ENCODE measurements at regions not wholly inside any gene's neighbourhood (a gene's known extent, or its start where the extent isn't known, plus 50 kb on each side); places are given as distances from the start of the nearest gene placed in this dataset.

DNA sequence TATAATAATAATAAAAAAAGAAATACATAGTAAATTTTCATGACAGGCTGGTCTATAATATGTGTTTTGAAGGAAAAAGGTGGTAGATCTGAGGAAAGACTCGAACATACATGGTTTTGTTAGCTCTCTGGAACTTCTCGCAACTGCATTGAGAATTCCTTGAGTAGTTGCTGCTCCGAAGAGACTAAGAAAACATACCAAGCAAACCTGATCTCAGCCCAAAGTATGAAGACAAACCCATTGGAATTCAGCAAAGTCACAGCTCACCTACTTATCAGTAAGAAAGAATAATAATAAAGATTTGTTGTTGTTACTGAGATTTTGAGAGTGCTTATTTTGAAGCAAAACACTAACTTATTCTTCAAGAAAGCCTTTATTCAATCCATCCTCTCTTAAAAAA, 1107.1 kb upstream of the EYS start:
- DNase-seq (ENCODE audit: low read depth), result no peak
- no peak overlapping the region for H3K4me3 ChIP-seq (ENCODE audit: control insufficient read depth, low read depth, low read length)
- TF ChIP-seq, protein P1, sequence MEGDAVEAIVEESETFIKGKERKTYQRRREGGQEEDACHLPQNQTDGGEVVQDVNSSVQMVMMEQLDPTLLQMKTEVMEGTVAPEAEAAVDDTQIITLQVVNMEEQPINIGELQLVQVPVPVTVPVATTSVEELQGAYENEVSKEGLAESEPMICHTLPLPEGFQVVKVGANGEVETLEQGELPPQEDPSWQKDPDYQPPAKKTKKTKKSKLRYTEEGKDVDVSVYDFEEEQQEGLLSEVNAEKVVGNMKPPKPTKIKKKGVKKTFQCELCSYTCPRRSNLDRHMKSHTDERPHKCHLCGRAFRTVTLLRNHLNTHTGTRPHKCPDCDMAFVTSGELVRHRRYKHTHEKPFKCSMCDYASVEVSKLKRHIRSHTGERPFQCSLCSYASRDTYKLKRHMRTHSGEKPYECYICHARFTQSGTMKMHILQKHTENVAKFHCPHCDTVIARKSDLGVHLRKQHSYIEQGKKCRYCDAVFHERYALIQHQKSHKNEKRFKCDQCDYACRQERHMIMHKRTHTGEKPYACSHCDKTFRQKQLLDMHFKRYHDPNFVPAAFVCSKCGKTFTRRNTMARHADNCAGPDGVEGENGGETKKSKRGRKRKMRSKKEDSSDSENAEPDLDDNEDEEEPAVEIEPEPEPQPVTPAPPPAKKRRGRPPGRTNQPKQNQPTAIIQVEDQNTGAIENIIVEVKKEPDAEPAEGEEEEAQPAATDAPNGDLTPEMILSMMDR (conservative IDR thresholded peaks at IDR 0.05; ENCODE audit: control insufficient read depth, insufficient read depth, low read depth, low read length), result no peak

DNA sequence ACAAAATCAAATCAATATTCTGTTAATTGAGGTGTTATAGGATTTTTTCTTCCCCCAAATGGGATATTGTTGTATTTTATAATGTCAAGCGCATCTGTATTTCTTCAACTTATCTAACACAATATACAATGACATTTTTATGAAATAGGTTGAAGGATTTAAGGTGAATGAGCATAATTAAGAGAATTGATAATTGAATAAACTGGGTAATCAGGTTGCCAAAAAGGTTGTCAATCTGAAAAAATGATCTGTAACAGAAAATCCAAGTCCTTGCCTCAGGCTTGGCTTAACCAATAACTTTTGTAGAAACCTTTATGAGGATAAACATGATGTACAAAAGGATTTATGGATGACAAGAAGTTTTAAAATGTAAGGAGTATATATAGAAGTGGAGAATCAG, 1101.7 kb upstream of the EYS start:
- H3K4me3 ChIP-seq (ENCODE audit: control insufficient read depth, low read depth, low read length), result no peak overlapping the region
- TF ChIP-seq, protein P1 (conservative IDR thresholded peaks at IDR 0.05; ENCODE audit: control insufficient read depth, insufficient read depth, low read depth, low read length), result no peak
- no peak for DNase-seq (ENCODE audit: low read depth)

DNA sequence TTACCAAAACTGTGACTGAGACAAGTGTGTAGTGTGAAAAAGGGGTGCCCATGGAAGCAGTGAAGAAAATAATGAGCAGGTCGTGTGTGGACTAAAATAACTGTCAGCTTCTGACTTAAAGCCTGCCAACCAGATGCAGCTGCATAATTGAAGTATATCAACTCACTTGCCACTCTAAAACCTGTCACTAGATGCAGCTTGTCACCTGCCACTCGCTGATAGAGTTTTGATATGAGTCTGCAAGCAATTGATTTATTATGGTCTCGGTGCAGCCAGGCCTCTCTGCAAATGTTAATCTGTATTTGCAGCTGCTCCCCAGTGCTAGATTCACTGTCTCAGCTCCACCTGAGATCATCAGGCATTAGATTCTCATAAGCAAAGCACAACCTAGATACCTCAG, 1090.0 kb upstream of the EYS start:
- TF ChIP-seq, protein P1 (conservative IDR thresholded peaks at IDR 0.05; ENCODE audit: control insufficient read depth, insufficient read depth, low read depth, low read length), result no peak
- H3K4me3 ChIP-seq (ENCODE audit: control insufficient read depth, low read depth, low read length), result no peak overlapping the region
- DNase-seq (ENCODE audit: low read depth), result no peak

DNA sequence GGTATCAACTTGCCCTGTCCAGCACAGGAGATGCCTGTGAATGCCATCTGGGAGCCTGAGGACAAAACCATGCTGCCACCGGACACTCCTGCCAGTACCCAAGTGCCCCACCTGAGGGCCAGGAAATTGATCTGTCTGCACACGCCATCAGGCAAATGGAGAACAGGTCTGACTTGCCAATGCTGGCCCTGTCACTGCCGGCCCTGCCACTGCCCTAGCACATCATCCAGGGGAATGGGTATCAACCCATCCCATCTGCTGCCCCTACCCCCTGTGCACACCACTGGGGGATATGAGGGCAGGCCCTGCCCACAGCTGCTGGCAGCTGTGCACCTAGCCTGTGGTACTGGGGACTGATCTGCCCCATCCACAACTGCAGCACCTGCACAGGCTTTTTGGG, 1081.6 kb upstream of the EYS start:
- no peak overlapping the region for H3K4me3 ChIP-seq (ENCODE audit: control insufficient read depth, low read depth, low read length)
- TF ChIP-seq, protein P1 (conservative IDR thresholded peaks at IDR 0.05; ENCODE audit: control insufficient read depth, insufficient read depth, low read depth, low read length), result no peak
- no peak for DNase-seq (ENCODE audit: low read depth)

DNA sequence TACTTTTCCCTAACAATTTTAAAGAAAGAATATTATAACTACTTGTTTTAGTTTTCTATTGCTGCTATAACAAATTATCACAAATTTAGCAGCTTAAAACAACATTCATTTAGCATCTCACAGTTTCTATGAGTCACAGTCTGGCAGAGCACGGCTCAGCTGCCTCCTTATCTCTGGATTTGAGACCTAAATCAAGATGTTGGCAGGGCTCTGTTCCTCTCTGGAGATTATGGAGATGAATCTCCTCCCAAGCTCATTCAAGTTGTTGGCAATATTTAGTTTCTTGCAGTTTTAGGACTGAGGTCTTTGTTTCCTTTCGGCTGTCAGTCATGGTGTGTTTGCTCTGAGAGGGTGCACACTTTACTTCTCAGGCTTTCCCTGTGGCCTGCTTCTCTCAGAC, 1065.8 kb upstream of the EYS start:
- DNase-seq (ENCODE audit: low read depth), result peak; percentile 1
- TF ChIP-seq, protein P1 (conservative IDR thresholded peaks at IDR 0.05; ENCODE audit: control insufficient read depth, insufficient read depth, low read depth, low read length), result no peak
- H3K4me3 ChIP-seq (ENCODE audit: control insufficient read depth, low read depth, low read length), result no peak overlapping the region

DNA sequence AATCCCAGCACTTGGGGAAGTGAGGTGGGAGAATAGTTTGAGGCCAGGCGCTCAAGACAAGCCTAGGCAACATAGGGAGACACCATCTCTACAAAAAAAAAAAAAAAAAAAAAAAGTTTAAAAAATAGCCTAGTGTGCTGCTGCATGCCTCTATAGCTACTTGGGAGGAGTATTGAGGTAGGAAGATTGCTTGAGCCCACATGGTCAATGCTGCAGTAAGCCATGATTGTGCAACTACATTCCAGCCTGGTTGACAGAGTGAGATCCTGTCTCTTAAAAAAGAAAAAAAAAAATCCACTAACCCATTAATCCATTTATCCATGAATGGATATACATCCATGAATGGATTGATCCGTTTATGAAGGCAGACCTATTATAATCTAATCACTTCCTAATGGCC, 1064.6 kb upstream of the EYS start:
- H3K4me3 ChIP-seq (ENCODE audit: control insufficient read depth, low read depth, low read length), result no peak overlapping the region
- TF ChIP-seq, protein P1 (conservative IDR thresholded peaks at IDR 0.05; ENCODE audit: control insufficient read depth, insufficient read depth, low read depth, low read length), result no peak
- DNase-seq (ENCODE audit: low read depth), result no peak

DNA sequence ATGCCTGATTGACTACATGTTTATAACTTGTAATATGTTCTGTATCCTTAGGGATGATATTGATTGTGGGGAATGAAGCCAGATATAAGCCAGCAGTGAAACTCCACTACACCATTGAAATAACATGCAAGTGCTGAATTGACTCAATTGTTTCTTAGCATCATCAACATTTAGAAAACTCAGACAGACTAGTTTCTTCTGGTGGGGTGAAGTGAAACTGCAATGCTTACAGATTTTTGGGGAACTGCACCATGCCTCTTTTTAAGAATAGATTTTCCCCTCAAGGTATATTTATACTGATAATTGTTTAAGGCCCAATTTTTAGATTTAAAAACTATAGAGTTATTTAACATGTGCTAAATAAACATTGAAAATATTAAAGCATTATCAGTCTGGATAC, 1044.6 kb upstream of the EYS start:
- DNase-seq (ENCODE audit: low read depth), result no peak
- TF ChIP-seq, protein P1 (conservative IDR thresholded peaks at IDR 0.05; ENCODE audit: control insufficient read depth, insufficient read depth, low read depth, low read length), result no peak
- no peak overlapping the region for H3K4me3 ChIP-seq (ENCODE audit: control insufficient read depth, low read depth, low read length)
